K562 (cell line): ENCODE measurements at regions not wholly inside any gene's neighbourhood (a gene's known extent, or its start where the extent isn't known, plus 50 kb on each side); places are given as distances from the start of the nearest gene placed in this dataset.

ENCODE experiments used
- ATAC-seq: fragments of 200-7000 bp; cut with Tn5 transposase; 3 replicates; pipeline ENCODE4 v1.9.1; 2020; ENCODE audit warnings: moderate library complexity
- BruUV-seq: library from RNA; stranded (reverse); fragments of 400-500 nt; replicated peaks from 2 replicates; lab custom pipeline; 2021; lab: Mats Ljungman, UMichigan
- CTCF ChIA-PET: fragments of 300-600 bp; formaldehyde crosslinking; extraction: SDS; loops from one replicate; lab custom pipeline; 2021; ENCODE audit warnings: low intra/inter-chr PET ratio; lab: Yijun Ruan, JAX
- POLR2A ChIA-PET: fragments of 300-600, 350-650 bp; sonication (Branson Sonifier 250); formaldehyde crosslinking; extraction: SDS; loops from one replicate; lab custom pipeline; 2021; ENCODE audit warnings: antibody characterized with exemption, inconsistent platforms; lab: Yijun Ruan, JAX
- DNase-seq, 4 experiments: peaks; one replicate each; pipeline versions ENCODE4 v3.0.0 to v3.0.0-alpha.2; 2011 to 2018; ENCODE audit warnings: low spot score in 3 of 4, mixed read lengths in 3 of 4; ENCODE audit errors: extremely low read depth in 1 of 4
- FAIRE-seq: peaks from 2 replicates; lab custom pipeline; 2011; peaks lifted over from hg19 to GRCh38; lab: Jason Lieb, UNC
- H2AFZ ChIP-seq: 2 replicates; pipeline ENCODE4 v1.6.0; 2011; ENCODE audit warnings: low read depth, low read length, control low read depth, inconsistent platforms
- H3K27ac ChIP-seq: fragments of 200-600 bp; 3 replicates; pipeline ENCODE4 v1.8.0; 2011; ENCODE audit warnings: low read depth, mild to moderate bottlenecking, control low read depth, inconsistent platforms, low read length, moderate library complexity, mixed read lengths; ENCODE audit errors: extremely low read depth
- H3K27me3 ChIP-seq, 2 experiments: fragments of 300-600 bp in 1 of 2; 2 replicates in 1 of 2; 3 replicates in 1 of 2; pipeline versions ENCODE4 v1.6.0 to v1.8.0; 2011; ENCODE audit warnings: inconsistent platforms in 2 of 2, low read length in 2 of 2, mild to moderate bottlenecking in 1 of 2, mixed read lengths in 1 of 2, moderate library complexity in 1 of 2; ENCODE audit not compliant: control insufficient read depth in 2 of 2, insufficient read depth in 2 of 2
- H3K36me3 ChIP-seq: fragments of 300-600 bp; 3 replicates; pipeline ENCODE4 v1.8.0; 2011; ENCODE audit warnings: mild to moderate bottlenecking, low read length, inconsistent platforms; ENCODE audit not compliant: control insufficient read depth, insufficient read depth
- H3K4me1 ChIP-seq, 2 experiments: fragments of 200-600 bp in 1 of 2; replicated peaks in 1 of 2; 2 replicates in 1 of 2; 3 replicates in 1 of 2; pipeline versions ENCODE4 v1.5.1 to v1.8.0; 2011; ENCODE audit warnings: inconsistent platforms in 2 of 2, low read length in 2 of 2, mild to moderate bottlenecking in 1 of 2, mixed read lengths in 1 of 2, moderate library complexity in 1 of 2; ENCODE audit not compliant: control insufficient read depth in 2 of 2, insufficient read depth in 2 of 2
- H3K4me2 ChIP-seq: 2 replicates; pipeline ENCODE4 v1.6.1; 2011; ENCODE audit warnings: low read length, control low read depth, inconsistent platforms, mixed read lengths; ENCODE audit not compliant: insufficient read depth
- H3K4me3 ChIP-seq: fragments of 200-600 bp; sonication (generic), shearing (Covaris generic); 2 replicates; pipeline ENCODE4 v1.5.1; 2016; ENCODE audit warnings: control low read depth, inconsistent platforms
- H3K79me2 ChIP-seq: fragments of 200-600 bp; 3 replicates; pipeline ENCODE4 v1.8.0; 2011; ENCODE audit warnings: low read length, inconsistent platforms; ENCODE audit not compliant: control insufficient read depth, insufficient read depth
- H3K9ac ChIP-seq, 2 experiments: 2 replicates each; pipeline versions ENCODE4 v1.6.0 to v1.6.1; 2011; ENCODE audit warnings: low read depth in 2 of 2, low read length in 2 of 2, control low read depth in 1 of 2, inconsistent platforms in 1 of 2, mild to moderate bottlenecking in 1 of 2, mixed read lengths in 1 of 2; ENCODE audit not compliant: insufficient read depth in 1 of 2
- H3K9me1 ChIP-seq: one replicate; pipeline ENCODE4 v1.6.0; 2011; ENCODE audit warnings: inconsistent platforms, mild to moderate bottlenecking, low read length, moderate library complexity; ENCODE audit not compliant: control insufficient read depth, insufficient read depth
- H3K9me3 ChIP-seq: replicated peaks from 2 replicates; pipeline ENCODE4 v1.5.1; 2011; ENCODE audit warnings: low read depth, low read length, inconsistent platforms; ENCODE audit not compliant: control insufficient read depth, insufficient read depth
- H4K20me1 ChIP-seq: replicated peaks from 2 replicates; pipeline ENCODE4 v1.6.1; 2011; ENCODE audit warnings: low read length, inconsistent platforms, mixed read lengths; ENCODE audit not compliant: control insufficient read depth, insufficient read depth
- CEBPG ChIP-seq, 3 experiments: fragments of 200-800 bp in 1 of 3; sonication (Bioruptor generic) in 1 of 3; sonication (generic) in 1 of 3; formaldehyde crosslinking in 1 of 3; IDR thresholded peaks in 2 of 3; conservative IDR thresholded peaks in 1 of 3; 2 replicates each; pipeline versions ENCODE4 v1.6.1 to v1.8.0; 2016 to 2022; ENCODE audit warnings: missing compliant biosample characterization in 2 of 3, missing genetic modification characterization in 2 of 3, mild to moderate bottlenecking in 1 of 3, missing genetic modification reagents in 1 of 3
- CHD1 ChIP-seq: fragments of 200-600 bp; sonication (generic); IDR thresholded peaks from one replicate; pipeline ENCODE4 v1.6.1; 2012; ENCODE audit warnings: mild to moderate bottlenecking, moderate library complexity, low read length, inconsistent platforms
- ZNF212 ChIP-seq: fragments of 450-650 bp; formaldehyde crosslinking; IDR thresholded peaks from 2 replicates; pipeline ENCODE4 v1.4.0; 2020; ENCODE audit warnings: mild to moderate bottlenecking
- WGBS: fragments of 100-300 bp; shearing (Covaris generic); methylation state at CpG from one replicate; pipeline ENCODE4 v1.1.6; 2016; ENCODE audit warnings: low coverage, mixed read lengths; ENCODE audit not compliant: insufficient coverage; ENCODE audit errors: missing lambda C conversion rate; 5-methylcytosine and 5-hydroxymethylcytosine counted together
- in situ Hi-C: fragments of 300-500 bp; cut with MboI; formaldehyde crosslinking; loops from 4 replicates; pipeline ENCODE4 v1.15.0; 2018; ENCODE audit warnings: inconsistent platforms, mixed read lengths
- intact Hi-C: fragments of 100-400 bp; cut with micrococcal nuclease; formaldehyde crosslinking; loops from 2 replicates; pipeline ENCODE4 v1.14.2; 2022
- TF ChIP-seq, protein P1 (sequence below): fragments of 250-450 bp; sonication (Bioruptor Pico); IDR thresholded peaks from 2 replicates; pipeline ENCODE4 v1.5.0; 2020; ENCODE audit warnings: mild to moderate bottlenecking
- TF ChIP-seq, protein P2 (sequence below): sonication (generic); formaldehyde crosslinking; IDR thresholded peaks from 2 replicates; pipeline ENCODE4 v1.8.1; 2023; ENCODE audit warnings: mild to moderate bottlenecking, missing genetic modification reagents
- TF ChIP-seq, protein P3 (sequence below): fragments of 250-450 bp; sonication (Bioruptor Pico); IDR thresholded peaks from 2 replicates; pipeline ENCODE4 v1.4.0; 2020; ENCODE audit warnings: borderline replicate concordance
- TF ChIP-seq, protein P4 (sequence below), 2 experiments: fragments of 450-650 bp in 1 of 2; sonication (generic) in 1 of 2; formaldehyde crosslinking in 1 of 2; IDR thresholded peaks in 1 of 2; conservative IDR thresholded peaks in 1 of 2; 2 replicates each; pipeline versions ENCODE4 v1.6.1 to v1.8.1; 2016 to 2023; ENCODE audit warnings: mild to moderate bottlenecking in 2 of 2, moderate library complexity in 2 of 2, inconsistent platforms in 1 of 2, missing genetic modification reagents in 1 of 2
- TF ChIP-seq, protein P5 (sequence below): fragments of 250-450 bp; sonication (Bioruptor Pico); IDR thresholded peaks from 2 replicates; pipeline ENCODE4 v1.5.0; 2021
- TF ChIP-seq, protein P6 (sequence below), 2 experiments: fragments of 450-650 bp in 1 of 2; IDR thresholded peaks; 2 replicates each; pipeline ENCODE4 v1.6.1; 2011 to 2017; ENCODE audit warnings: low read depth in 2 of 2, antibody characterized with exemption in 1 of 2, borderline replicate concordance in 1 of 2, low read length in 1 of 2, mild to moderate bottlenecking in 1 of 2, mixed read lengths in 1 of 2; ENCODE audit not compliant: control insufficient read depth in 1 of 2

DNA sequence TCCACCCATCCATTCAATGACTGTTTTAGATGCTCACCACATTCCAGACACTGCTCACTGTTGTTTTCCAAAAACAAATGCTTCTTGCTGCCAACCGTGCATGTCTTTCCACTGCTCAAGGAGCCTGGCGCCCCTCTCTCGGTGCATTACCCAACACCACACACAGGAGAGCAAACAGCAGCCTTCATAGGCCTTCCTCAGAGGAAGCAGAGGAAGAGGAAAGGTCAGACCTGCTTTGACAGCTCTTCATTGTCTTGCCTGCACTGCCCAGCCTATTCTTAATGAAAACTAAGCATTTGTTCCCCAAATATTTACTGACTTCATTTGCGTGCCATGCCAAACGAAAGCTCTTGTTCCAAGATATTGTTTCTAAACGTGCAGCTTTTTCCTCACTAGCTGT is 1129.2 kb downstream of the TBC1D22A start:
- WGBS = 41% methylated on average over 6 of the region's 6 CpGs
- Histone ChIP-seq H3K4me3 (no peak overlapping the region), H3K36me3 (no peaks in the 10 kb centered on the region), H3K9me1 (no peaks in the 10 kb centered on the region), H3K9me3 (no peaks in the 10 kb centered on the region), H2AFZ (no peak overlapping the region), H3K4me2 (no peak overlapping the region), H3K79me2 (no peaks in the 10 kb centered on the region), H3K27ac (no peak overlapping the region), H3K4me1 (no peaks in the 10 kb centered on the region), H3K9ac (no peak overlapping the region), H4K20me1 (no peaks in the 10 kb centered on the region), H3K27me3 (no peaks in the 10 kb centered on the region)
- no TSS peak for BruUV-seq
- DNase-seq (no peak), FAIRE-seq (no peak), ATAC-seq (no peak)
- intact Hi-C loops = no loop called here
- ChIA-PET CTCF (no interaction called here), POLR2A (no interaction called here)
- in situ Hi-C loops = no loop called here
- TF ChIP-seq ZNF212 (no peak), CHD1 (no peak), CEBPG (CRISPR knock-in tag; IDR thresholded peaks at IDR 0.05) (no peak), CEBPG (tag; conservative IDR thresholded peaks at IDR 0.05 in 1 of 2, IDR thresholded peaks at IDR 0.05 in 1 of 2) (no peak)
- TF ChIP-seq, protein P1, sequence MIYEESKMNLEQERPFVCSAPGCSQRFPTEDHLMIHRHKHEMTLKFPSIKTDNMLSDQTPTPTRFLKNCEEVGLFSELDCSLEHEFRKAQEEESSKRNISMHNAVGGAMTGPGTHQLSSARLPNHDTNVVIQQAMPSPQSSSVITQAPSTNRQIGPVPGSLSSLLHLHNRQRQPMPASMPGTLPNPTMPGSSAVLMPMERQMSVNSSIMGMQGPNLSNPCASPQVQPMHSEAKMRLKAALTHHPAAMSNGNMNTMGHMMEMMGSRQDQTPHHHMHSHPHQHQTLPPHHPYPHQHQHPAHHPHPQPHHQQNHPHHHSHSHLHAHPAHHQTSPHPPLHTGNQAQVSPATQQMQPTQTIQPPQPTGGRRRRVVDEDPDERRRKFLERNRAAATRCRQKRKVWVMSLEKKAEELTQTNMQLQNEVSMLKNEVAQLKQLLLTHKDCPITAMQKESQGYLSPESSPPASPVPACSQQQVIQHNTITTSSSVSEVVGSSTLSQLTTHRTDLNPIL (CRISPR knock-in tag) = no peak
- TF ChIP-seq, protein P2, sequence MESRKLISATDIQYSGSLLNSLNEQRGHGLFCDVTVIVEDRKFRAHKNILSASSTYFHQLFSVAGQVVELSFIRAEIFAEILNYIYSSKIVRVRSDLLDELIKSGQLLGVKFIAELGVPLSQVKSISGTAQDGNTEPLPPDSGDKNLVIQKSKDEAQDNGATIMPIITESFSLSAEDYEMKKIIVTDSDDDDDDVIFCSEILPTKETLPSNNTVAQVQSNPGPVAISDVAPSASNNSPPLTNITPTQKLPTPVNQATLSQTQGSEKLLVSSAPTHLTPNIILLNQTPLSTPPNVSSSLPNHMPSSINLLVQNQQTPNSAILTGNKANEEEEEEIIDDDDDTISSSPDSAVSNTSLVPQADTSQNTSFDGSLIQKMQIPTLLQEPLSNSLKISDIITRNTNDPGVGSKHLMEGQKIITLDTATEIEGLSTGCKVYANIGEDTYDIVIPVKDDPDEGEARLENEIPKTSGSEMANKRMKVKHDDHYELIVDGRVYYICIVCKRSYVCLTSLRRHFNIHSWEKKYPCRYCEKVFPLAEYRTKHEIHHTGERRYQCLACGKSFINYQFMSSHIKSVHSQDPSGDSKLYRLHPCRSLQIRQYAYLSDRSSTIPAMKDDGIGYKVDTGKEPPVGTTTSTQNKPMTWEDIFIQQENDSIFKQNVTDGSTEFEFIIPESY (CRISPR knock-in tag) = no peak
- TF ChIP-seq, protein P3, sequence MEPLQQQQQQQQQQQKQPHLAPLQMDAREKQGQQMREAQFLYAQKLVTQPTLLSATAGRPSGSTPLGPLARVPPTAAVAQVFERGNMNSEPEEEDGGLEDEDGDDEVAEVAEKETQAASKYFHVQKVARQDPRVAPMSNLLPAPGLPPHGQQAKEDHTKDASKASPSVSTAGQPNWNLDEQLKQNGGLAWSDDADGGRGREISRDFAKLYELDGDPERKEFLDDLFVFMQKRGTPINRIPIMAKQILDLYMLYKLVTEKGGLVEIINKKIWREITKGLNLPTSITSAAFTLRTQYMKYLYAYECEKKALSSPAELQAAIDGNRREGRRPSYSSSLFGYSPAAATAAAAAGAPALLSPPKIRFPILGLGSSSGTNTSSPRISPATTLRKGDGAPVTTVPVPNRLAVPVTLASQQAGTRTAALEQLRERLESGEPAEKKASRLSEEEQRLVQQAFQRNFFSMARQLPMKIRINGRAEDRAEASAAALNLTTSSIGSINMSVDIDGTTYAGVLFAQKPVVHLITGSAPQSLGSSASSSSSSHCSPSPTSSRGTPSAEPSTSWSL (CRISPR knock-in tag) = no peak
- TF ChIP-seq, protein P4, sequence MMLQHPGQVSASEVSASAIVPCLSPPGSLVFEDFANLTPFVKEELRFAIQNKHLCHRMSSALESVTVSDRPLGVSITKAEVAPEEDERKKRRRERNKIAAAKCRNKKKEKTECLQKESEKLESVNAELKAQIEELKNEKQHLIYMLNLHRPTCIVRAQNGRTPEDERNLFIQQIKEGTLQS (IDR thresholded peaks at IDR 0.05) = no peak
- TF ChIP-seq, protein P4 (CRISPR knock-in tag; conservative IDR thresholded peaks at IDR 0.05) = no peak
- TF ChIP-seq, protein P5, sequence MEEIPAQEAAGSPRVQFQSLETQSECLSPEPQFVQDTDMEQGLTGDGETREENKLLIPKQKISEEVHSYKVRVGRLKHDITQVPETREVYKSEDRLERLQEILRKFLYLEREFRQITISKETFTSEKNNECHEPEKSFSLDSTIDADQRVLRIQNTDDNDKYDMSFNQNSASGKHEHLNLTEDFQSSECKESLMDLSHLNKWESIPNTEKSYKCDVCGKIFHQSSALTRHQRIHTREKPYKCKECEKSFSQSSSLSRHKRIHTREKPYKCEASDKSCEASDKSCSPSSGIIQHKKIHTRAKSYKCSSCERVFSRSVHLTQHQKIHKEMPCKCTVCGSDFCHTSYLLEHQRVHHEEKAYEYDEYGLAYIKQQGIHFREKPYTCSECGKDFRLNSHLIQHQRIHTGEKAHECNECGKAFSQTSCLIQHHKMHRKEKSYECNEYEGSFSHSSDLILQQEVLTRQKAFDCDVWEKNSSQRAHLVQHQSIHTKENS (CRISPR knock-in tag) = no peak
- TF ChIP-seq, protein P6, sequence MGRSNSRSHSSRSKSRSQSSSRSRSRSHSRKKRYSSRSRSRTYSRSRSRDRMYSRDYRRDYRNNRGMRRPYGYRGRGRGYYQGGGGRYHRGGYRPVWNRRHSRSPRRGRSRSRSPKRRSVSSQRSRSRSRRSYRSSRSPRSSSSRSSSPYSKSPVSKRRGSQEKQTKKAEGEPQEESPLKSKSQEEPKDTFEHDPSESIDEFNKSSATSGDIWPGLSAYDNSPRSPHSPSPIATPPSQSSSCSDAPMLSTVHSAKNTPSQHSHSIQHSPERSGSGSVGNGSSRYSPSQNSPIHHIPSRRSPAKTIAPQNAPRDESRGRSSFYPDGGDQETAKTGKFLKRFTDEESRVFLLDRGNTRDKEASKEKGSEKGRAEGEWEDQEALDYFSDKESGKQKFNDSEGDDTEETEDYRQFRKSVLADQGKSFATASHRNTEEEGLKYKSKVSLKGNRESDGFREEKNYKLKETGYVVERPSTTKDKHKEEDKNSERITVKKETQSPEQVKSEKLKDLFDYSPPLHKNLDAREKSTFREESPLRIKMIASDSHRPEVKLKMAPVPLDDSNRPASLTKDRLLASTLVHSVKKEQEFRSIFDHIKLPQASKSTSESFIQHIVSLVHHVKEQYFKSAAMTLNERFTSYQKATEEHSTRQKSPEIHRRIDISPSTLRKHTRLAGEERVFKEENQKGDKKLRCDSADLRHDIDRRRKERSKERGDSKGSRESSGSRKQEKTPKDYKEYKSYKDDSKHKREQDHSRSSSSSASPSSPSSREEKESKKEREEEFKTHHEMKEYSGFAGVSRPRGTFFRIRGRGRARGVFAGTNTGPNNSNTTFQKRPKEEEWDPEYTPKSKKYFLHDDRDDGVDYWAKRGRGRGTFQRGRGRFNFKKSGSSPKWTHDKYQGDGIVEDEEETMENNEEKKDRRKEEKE (IDR thresholded peaks at IDR 0.05; ENCODE audit: borderline replicate concordance in 1 of 2, control insufficient read depth in 1 of 2, low read depth in 2 of 2, low read length in 1 of 2) = no peak
